Chondrocyte (in vitro differentiated cells): ENCODE measurements at regions not wholly inside any gene's neighbourhood (a gene's known extent, or its start where the extent isn't known, plus 50 kb on each side); places are given as distances from the start of the nearest gene placed in this dataset.

Experiments used
- DNase-seq: peaks from one replicate; pipeline ENCODE4 v3.0.0; 2021; ENCODE audit warnings: mixed read lengths, low spot score
- H3K27ac Mint-ChIP-seq: one replicate; pipeline ENCODE4 v1.8.0; 2021; ENCODE audit warnings: mild to moderate bottlenecking, moderate library complexity, mixed read lengths; ENCODE audit not compliant: unreplicated experiment
- H3K27me3 Mint-ChIP-seq: 2 replicates; pipeline ENCODE4 v1.8.0; 2021; ENCODE audit warnings: low read depth, mixed read lengths
- H3K36me3 Mint-ChIP-seq: 2 replicates; pipeline ENCODE4 v1.8.0; 2021; ENCODE audit warnings: low read depth, mixed read lengths
- H3K4me1 Mint-ChIP-seq: 2 replicates; pipeline ENCODE4 v1.8.0; 2021; ENCODE audit warnings: low read depth, mild to moderate bottlenecking, mixed read lengths
- H3K4me3 Mint-ChIP-seq: one replicate; pipeline ENCODE4 v1.8.0; 2021; ENCODE audit warnings: mild to moderate bottlenecking, moderate library complexity, mixed read lengths; ENCODE audit not compliant: unreplicated experiment
- H3K9me3 Mint-ChIP-seq: 2 replicates; pipeline ENCODE4 v1.8.0; 2021; ENCODE audit warnings: low read depth, mixed read lengths
- TF ChIP-seq, protein P1 (sequence below): fragments of 200-600 bp; sonication (generic); IDR thresholded peaks from 2 replicates; pipeline ENCODE4 v1.5.0; 2021; ENCODE audit warnings: antibody characterized with exemption, mild to moderate bottlenecking, moderate library complexity

DNA sequence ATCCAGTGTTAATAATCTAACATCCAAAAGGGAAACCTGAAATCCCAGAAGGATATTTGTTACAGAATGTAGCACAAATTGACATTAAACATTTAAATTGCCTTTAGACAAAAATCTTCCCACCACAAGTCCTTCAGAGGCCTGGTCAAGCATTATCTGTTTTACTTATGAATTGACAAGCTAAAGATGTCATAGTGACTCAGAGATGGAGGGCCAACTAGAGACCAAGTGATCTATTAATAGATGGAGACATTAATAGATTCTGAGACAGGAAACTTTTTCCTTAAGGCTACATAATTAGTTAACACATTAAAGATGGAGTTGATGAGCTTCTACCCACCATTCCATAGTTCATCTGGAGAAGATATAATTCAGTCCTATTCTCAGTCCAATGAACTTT lies 526.2 kb downstream of the IRS1 start:
- no peak overlapping the region for H3K4me3 Mint-ChIP-seq
- H3K9me3 Mint-ChIP-seq = peaks cover 3% of the 10 kb centered on the region
- no peak for DNase-seq
- no peak overlapping the region for H3K27ac Mint-ChIP-seq
- TF ChIP-seq, protein P1, sequence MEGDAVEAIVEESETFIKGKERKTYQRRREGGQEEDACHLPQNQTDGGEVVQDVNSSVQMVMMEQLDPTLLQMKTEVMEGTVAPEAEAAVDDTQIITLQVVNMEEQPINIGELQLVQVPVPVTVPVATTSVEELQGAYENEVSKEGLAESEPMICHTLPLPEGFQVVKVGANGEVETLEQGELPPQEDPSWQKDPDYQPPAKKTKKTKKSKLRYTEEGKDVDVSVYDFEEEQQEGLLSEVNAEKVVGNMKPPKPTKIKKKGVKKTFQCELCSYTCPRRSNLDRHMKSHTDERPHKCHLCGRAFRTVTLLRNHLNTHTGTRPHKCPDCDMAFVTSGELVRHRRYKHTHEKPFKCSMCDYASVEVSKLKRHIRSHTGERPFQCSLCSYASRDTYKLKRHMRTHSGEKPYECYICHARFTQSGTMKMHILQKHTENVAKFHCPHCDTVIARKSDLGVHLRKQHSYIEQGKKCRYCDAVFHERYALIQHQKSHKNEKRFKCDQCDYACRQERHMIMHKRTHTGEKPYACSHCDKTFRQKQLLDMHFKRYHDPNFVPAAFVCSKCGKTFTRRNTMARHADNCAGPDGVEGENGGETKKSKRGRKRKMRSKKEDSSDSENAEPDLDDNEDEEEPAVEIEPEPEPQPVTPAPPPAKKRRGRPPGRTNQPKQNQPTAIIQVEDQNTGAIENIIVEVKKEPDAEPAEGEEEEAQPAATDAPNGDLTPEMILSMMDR = no peak
- peaks cover 7% of the 10 kb centered on the region for H3K4me1 Mint-ChIP-seq
- no peaks in the 10 kb centered on the region for H3K27me3 Mint-ChIP-seq
- no peaks in the 10 kb centered on the region for H3K36me3 Mint-ChIP-seq

DNA sequence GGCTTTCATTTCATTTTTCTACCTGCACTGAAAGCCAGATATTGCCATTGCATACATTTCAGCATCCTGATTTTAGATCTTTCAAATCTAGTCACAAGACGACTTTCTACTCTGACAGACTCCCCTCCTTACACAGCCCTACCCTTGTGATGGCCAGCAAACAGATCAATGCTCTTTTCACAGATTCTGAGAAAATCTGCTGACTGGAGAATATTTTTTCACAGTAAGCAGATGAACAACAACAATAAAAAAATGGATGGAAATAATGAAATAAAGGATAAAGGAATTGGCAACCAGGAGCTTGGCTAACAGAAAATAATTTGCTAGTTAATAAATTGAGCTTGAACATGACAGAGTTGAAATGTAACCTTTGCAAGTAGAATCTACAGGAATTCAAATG lies 527.2 kb downstream of the IRS1 start:
- Mint-ChIP-seq H3K4me1 (peaks cover 13% of the 10 kb centered on the region), H3K36me3 (no peaks in the 10 kb centered on the region), H3K9me3 (peaks cover 3% of the 10 kb centered on the region), H3K27ac (no peak overlapping the region), H3K27me3 (no peaks in the 10 kb centered on the region), H3K4me3 (no peak overlapping the region)
- DNase-seq = no peak
- TF ChIP-seq, protein P1 = no peak

DNA sequence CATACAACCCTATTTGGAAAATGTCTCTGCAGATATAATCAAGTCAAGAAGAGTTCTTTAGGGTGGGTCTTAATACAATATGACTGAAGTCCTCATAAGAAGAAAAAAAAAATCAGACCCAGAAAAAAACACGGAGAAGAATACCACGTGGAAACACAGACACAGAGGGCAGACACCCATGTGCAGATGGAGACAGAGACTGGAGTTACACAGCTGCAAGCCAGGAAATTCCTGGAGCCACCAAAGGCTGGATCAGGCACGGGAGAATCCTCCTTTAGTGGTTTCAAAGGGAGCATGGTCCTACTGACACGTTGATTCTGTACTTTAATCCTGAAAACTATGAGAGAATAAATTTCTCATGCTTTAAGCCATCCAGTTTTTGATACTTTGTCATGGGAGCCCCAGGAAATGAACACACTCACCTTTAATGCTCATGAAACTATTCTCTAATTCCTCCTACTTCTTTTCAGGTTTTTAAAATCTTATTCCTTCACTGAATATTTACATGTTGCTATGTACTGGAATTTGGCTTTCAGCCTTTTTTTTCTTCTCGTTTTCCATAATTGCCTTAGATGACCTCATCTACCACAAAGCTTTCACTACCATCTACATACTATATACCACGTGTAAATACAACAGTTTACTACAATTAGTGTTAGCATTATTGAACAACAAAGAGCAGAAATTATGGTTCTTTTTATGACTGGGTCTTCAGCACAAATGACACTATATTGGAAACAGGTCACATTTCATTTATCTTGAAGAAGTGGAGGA lies 529.1 kb downstream of the IRS1 start:
- H3K36me3 Mint-ChIP-seq = no peaks in the 10 kb centered on the region
- no peak overlapping the region for H3K4me3 Mint-ChIP-seq
- H3K4me1 Mint-ChIP-seq = peaks cover 13% of the 10 kb centered on the region
- no peak for DNase-seq
- no peaks in the 10 kb centered on the region for H3K27me3 Mint-ChIP-seq
- no peak overlapping the region for H3K27ac Mint-ChIP-seq
- TF ChIP-seq, protein P1 = no peak
- H3K9me3 Mint-ChIP-seq = peaks cover 3% of the 10 kb centered on the region

DNA sequence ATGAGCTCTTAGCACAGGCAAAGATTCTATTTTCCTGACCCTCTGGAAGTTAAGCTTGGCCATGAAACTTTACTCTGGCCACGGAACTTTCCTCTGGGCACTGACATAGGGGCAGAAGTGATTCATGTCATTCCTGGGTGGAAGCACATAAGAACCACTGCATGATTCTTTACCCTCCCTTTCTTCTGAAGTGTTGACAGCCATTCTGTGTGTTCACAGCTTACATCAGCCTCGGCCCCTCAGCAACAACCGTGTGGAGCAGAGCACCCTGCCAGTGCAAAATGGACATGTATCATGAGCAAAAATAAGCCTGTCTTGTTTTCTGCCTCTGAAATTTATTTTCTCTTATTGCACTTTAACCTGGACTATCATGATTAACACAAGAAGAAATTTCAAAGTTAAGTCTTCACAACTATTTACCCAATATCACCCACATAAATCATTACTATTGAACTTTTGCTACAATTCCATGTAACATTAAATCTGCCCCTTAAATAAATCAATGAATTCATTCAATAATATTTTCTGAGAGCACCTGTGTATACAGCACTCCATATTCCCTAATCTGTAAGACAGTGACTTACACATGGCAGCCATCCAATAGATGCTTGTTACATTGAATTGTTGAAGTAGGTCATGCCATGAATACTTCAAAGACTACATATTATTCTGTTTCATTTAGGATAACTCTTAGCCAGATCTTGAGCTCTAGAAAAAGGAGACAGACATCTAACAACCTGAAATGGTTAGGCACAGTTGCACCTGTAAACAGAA lies 531.9 kb downstream of the IRS1 start:
- peaks cover 10% of the 10 kb centered on the region for H3K4me1 Mint-ChIP-seq
- no peaks in the 10 kb centered on the region for H3K36me3 Mint-ChIP-seq
- peaks cover 4% of the 10 kb centered on the region for H3K9me3 Mint-ChIP-seq
- TF ChIP-seq, protein P1 = no peak
- H3K27ac Mint-ChIP-seq = peak overlapping the region; percentile 47
- no peak overlapping the region for H3K4me3 Mint-ChIP-seq
- DNase-seq = no peak
- no peaks in the 10 kb centered on the region for H3K27me3 Mint-ChIP-seq

DNA sequence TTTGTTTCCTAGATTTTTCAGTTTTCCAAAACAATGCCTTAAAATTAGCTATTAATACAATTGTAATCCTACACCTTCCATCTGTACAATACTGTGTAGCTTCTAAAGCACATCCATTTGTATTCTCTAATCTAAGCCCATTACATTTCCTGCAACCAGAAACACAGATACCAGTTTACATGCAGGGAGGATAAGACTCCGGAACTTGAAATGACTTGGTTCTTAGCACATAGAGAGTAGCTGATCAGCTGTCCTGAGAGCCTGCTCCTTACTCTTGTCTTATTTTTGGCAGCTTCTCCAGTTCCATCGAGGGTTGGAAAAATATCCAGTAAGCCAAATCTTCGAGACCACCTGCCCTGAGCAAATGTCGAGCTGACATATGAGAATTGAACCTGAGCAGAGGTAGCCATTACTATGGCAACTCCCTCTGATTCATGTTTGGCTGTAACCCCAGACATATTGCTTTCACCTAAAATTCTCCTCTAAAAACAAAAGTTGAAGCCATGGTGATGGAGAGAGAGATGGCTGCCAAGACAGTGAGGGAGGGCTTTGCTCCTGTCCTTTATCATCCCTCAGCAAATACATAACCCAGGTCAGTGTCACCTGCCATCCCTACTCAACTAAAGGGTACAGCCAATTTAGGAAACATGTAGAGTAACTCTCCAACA lies 542.8 kb downstream of the IRS1 start:
- Mint-ChIP-seq H3K4me1 (peaks cover 7% of the 10 kb centered on the region), H3K27me3 (no peaks in the 10 kb centered on the region), H3K27ac (no peak overlapping the region), H3K9me3 (peaks cover 7% of the 10 kb centered on the region), H3K36me3 (peaks cover 2% of the 10 kb centered on the region), H3K4me3 (no peak overlapping the region)
- no peak for DNase-seq
- TF ChIP-seq, protein P1 = no peak
